SIG-M5 treated with dmso at 0.1 percent for 504 hours (cell line): ENCODE measurements at regions not wholly inside any gene's neighbourhood (a gene's known extent, or its start where the extent isn't known, plus 50 kb on each side); places are given as distances from the start of the nearest gene placed in this dataset.
A peak's percentile ranks its signal among the peaks of the same experiment; 100 is the strongest.
"Not testable (repeated sequence)": the region's sequence is repeated elsewhere in the genome, so short reads cannot be mapped to it uniquely, and the experiment has no call there.

ENCODE experiments used
- DNase-seq: peaks from one replicate; lab custom pipeline; 2025; ENCODE audit not compliant: unreplicated experiment; lab: John Stamatoyannopoulos, UW

DNA sequence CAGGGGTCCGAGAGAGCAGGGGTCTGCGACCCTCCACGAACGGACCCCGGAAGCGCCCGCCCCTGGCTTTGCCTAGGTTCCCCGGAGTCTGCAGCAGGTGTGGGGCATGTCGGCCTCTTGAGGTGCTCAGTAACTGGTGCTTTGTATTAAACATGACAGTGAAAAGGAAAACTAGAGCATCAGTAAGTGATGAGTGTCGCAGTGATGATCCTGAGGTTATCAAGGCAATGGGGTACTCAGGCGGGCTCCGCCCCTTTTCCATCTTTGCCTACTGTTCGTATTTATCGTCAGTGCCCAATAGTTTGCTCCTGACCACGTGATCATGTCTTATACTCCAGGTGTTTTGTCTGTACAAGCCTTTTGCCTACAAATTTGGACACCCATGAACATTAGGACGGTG lies 262.4 kb downstream of the ZNF37A start:
- DNase-seq = not testable (repeated sequence)

DNA sequence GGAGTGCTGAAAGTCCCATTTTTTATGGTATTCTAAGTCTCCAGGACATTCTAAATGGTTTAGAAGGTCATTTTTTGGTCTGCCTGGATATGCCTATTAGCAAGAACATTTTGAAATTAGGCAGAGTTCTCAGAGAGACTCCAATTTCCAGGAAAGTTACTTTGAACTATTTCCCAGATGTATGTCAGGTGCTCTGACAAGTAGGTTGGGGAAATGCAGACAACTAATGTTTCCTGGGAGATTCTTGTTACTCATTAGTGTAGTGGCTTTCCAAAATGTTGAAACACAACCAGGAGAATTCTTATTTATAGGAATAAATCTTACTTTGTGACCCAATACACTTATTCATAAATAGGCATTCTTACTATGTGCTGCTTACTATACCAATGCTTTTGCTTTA lies 268.4 kb downstream of the ZNF37A start:
- DNase-seq = not testable (repeated sequence)

DNA sequence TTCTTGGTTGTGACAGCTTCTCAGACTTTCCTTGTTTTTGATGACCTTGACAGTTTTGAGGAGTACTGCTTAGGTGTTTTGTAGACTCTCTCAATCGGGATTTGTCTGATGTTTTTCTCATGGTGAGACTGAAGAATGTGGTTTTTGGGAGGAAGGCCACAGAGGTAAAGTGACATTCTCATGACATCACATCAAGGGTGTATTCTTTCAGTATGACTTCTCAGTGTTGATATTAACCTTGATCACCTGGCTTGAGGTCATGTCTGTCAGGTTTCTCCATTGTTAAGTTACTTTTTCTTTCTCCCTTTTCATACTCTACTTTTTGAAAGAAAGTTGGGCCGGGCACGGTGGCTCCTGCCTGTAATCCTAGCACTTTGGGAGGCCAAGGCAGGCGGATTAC lies 269.9 kb downstream of the ZNF37A start:
- not testable (repeated sequence) for DNase-seq

DNA sequence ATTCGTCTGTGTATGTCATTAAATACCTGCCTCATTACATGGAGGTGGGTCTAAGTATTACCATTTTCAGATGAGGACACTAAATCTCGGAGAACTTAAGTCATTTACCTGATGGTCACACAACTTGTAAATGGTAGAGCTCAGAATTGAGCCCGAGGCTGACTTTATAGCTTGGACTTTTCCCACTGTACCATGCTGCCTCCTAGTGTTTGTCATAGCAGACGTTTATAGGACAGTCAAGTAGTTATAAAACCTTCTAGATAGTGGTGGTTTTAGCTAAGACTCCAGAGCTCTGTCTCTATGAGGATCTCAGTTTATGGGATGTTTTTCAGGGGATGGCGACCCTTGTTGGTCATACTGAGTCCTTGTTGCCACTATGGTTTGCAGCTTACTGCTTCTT lies 271.8 kb downstream of the ZNF37A start:
- DNase-seq = peak; percentile 6

DNA sequence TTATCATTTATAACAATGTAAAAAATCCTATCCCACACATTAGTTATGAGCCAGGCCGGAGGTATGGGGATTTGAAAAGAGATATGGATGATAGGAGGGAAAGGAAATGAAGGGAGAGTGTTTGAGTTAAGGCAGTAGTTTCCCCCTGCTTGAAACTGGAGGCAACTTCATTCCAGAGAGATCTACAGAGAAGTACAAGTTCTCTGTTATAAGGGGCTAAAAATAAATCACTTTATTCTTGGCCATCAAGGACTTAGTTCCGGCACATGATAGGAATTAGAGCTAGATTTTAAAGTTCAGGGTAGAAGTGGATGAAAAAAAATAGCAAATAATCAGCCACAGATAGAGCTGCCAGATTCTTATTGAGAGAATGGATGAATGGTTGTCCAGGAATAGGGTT lies 289.7 kb downstream of the ZNF37A start:
- DNase-seq = not testable (repeated sequence)

DNA sequence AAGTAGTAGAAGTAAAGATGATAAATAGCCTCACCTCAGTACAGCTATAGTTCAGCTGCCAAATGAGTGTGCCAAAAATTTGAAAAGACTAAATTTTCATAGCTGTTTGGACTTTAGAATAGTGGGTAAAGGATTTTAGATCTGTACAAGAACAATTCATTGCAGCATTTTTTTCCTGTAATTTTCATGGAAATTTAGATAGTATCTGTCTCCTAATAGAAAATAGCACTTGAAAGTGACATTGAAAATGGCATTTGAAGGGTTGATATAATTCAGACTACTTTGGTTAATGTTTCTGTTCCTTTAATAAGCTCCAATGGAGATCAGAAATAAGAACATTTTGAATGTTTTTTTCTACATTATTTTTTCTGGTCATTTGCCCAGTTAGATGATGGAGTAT lies 292.7 kb downstream of the ZNF37A start:
- not testable (repeated sequence) for DNase-seq

DNA sequence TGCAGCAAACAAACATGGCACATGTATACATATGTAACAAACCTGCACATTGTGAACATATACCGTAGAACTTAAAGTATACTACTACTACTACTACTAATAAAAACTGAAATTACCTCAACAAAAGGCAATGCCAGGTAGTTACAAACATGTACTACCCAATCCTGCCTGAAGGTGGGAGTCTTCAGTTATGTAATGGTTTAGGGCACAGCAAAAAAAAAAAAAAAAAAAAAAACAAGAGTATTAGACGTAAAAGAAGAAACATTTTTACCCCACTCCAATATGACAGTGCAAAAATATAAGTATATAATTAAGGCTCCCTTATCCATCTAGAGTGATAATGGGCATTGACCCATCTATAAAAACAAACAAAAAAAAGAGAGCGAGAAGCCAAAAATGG lies 296.6 kb downstream of the ZNF37A start:
- not testable (repeated sequence) for DNase-seq

DNA sequence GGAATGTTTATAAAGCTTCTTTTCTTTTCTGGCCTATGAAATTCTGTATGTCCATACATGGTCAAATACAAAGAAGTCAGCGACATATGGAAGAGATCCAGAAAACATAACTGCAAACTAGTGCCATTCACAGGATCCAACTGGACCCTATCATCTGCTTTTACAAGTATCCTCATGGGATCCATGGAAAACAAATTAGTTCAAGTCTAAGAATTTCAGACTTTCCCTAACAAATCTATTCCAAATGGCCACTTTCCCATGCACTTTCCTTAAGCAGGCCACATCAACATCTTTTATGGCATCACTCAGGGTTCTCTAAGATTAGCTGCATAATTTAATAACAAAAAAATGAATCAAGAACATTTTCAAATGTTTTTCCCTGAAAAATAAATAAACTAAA lies 301.3 kb downstream of the ZNF37A start:
- DNase-seq = not testable (repeated sequence)

DNA sequence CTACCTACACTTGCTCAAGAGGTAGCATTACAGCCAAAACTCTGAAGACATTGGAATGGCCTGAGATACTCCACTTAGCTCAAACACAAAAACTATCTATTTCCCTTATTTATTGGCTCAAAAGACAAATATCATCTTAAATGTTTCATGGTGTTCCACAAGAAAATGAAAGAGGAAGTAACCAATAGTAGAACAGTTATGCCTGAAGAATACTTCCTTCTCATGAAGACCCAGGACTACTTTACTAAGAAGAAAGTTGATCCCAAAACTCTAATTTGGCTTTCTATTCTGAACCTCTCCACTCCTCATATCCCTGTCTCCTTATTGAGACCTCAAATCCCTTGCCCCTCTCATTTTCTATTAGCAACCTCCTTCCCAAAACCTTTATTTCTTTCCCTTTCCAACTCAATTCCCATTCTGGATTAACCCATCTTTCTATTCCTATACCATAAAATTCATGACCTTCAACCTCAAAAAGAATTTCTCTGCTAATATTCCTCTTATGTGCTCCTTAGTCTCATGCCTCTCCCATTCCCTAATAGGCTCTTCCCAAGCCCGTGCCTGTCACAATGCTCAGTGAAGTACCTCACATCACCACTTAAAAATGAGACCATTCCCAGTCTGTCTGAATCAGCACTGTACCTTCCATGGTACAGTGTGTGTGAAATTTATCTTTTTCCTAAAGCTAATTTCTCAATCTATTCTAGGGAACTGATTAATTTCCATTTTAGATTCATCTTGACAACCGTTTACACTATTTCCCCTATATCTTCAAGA lies 302.2 kb downstream of the ZNF37A start:
- peak; percentile 7 for DNase-seq

DNA sequence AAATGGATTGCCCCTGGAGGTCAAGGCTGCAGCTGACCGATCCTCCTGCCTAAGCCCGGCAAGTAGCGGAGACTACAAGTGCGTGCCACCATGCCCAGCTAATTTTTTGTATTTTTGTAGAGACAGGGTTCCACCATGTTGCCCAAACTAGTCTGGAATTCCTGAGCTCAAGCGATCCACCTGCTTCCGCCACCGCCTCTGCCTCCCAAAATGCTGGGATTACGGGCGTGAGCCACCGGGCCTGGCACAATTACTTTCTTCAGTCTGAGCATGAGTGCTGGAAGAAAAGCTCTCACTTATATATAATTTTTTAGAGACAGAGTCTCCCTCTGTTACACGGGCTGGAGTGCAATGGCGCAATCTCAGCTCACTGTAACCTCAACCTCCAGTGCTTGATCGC lies 307.4 kb downstream of the ZNF37A start:
- not testable (repeated sequence) for DNase-seq

DNA sequence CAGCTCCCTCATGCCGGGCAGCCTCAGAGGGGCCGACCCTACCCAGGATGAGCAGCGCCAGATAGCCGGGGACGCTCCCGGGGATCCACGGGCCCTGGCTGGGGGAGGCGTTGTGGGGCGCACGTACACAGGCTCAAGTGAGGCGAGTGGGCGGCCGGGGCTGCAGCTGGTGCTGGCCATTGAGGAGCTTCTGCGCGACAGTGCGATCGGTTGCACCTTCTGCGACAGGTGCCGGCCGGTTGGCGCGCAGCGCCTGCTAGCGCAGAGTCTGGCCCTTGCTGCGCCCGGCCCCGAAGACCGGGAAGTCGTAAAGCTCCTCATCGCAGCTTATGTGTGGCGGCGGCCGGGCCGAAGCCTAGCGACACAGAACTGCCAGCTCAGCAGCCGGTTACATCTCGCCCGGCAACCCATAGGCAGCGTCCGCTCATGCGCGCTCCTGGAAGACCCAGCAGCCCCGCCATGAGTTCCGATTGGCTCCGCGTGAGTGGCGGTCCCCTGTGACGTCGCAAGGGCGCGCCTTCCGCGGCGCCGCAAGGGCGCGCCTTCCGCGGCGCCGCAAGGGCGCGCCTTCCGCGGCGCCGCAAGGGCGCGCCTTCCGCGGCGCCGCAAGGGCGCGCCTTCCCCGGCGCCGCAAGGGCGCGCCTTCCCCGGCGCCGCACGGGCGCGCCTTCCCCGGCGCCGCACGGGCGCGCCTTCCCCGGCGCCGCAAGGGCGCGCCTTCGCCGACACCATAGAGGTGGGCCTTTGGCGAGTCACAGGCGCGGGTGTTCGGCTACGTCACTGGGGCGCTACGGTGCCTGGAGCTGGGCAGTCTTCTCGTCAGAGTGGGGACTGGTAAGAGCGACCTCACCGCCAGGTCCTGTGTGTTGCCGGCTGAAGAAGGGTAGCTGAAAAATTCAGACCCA lies 308.6 kb downstream of the ZNF37A start:
- DNase-seq = peak; percentile 80

DNA sequence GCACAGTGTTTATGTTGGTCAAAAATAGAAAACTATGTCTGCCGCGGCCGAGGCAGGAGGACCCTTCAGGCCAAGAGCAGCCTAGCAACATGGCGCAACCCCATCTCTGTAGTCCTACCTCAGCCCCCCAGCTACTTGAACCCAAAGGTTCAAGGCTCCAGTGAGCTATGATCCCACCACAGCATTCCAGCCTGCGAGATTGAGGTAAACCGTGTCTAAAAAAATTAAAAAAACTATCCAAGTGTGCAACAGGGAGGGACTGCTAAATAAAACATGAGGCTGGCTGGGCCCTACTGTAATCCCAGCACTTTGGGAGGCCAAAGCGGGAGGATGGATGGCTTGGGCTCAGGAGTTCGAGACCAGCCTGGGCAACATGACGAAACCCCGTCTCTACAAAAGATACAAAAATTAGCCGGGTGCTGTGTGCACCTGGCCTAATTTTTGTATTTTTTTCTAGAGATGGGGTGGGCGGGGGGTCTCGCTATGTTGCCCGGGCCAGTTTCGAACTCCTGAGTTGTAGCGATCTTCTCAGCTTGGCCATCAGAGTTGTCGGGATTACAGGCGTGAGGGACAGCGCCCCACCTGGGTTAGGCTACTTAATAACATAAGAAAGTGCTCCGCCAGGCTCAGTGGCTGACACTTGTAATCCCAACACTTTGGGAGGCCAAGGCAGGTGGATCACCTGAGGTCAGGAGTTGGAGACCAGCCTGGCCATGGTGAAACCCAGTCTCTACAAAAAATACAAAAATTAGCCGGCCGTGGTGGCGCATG lies 309.4 kb downstream of the ZNF37A start:
- not testable (repeated sequence) for DNase-seq

DNA sequence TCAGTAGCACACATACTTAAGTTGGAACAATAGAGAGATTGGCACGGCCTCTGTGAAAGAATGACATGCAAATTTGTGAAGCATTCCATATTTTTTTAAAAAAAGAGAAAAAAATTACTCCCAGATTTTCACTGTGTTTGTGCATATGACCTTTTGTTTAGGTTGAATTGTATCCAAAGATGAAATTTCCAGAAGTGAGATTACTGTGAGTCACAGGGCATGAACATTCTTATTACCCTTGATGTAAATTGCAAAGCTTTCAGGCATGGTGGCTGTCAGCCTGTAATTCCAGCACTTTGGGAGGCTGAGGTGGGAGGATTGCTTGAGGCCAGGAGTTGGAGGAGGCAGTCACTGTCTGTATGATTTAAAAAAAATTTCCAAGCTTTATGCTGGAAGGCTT lies 329.5 kb downstream of the ZNF37A start:
- not testable (repeated sequence) for DNase-seq

DNA sequence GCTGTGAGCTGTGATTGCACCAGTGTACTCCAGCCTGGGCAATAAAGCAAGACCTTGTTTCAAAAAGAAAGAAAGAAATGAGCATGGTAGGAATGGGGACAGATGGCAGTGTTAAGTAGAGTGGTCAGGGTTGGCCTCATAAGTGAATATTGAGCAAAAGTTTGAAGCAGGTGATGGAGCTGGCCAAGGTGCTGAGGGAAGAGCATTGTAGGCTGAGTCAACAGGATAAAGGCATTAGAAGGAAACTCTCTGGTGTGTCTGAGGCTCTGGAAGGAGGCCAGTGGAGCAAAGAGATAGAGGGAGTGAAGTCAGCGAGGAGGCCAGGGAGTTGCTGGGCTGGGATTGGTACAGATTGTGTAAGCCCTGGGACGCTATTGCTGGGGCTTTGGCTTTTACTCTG lies 336.1 kb downstream of the ZNF37A start:
- DNase-seq = not testable (repeated sequence)

DNA sequence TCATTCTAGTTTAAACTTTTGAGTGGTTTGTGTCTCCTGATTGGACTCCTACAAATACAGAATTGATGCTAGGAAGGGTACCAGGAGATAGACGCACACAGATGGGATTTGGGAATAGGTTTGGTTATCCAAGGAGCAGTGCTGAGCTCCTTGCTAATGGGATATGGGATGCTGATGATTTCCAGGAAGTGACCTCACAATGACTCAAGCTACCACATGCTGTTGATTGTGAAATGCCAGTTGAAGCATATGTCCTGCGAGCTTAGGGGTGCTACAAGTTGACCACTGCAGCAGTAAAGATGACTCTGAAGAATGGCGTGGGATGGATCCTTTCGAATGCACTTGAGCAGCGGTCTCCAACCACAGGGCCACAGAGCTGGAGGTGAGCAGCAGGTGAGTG lies 343.2 kb downstream of the ZNF37A start:
- DNase-seq = not testable (repeated sequence)

DNA sequence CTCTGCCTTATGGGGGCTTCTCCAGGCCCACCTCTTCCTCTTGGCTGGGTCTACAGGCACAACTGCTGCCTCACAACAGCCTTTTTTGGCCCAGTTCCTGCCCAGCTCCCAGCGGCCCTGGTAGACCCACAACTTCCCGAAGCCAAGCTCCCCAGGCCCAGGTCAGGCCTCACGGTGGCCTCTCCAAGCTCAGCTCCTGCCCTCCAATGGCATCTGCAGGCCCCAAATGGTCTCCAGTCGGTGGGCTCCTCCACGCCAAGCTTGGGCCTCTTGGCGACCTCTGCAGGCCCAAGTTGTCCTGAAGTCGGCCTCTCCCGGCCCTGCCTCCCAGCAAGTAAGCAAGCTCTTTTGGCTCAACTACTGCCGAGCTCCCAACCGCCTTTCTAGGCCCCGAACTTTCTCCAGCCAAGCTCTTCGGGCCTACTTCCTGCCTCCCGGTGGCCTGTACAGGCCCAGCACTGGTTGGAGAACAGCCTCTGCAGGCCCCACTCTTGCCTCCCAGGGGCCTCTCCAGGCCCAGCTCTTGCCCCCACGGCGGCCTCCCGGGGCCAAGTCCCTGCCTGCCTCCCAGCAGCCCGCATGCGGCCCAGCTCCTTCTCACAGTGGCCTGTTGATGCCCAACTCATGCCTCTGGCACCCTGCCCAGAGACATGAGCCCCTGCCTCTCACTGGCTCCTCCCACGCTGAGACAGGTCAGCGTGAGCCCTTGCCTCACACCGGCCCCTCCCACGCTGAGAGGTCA lies 354.6 kb downstream of the ZNF37A start:
- not testable (repeated sequence) for DNase-seq

DNA sequence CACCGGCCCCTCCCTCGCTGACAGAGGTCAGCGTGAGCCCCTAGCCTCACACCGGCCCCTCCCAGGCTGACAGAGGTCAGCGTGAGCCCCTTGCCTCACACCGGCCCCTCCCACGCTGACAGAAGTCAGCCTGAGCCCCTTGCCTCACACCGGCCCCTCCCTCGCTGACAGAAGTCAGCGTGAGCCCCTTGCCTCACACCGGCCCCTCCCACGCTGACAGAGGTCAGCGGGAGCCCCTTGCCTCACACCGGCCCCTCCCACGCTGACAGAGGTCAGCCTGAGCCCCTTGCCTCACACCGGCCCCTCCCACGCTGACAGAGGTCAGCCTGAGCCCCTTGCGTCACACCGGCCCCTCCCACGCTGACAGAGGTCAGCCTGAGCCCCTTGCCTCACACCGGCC lies 355.5 kb downstream of the ZNF37A start:
- DNase-seq = not testable (repeated sequence)

DNA sequence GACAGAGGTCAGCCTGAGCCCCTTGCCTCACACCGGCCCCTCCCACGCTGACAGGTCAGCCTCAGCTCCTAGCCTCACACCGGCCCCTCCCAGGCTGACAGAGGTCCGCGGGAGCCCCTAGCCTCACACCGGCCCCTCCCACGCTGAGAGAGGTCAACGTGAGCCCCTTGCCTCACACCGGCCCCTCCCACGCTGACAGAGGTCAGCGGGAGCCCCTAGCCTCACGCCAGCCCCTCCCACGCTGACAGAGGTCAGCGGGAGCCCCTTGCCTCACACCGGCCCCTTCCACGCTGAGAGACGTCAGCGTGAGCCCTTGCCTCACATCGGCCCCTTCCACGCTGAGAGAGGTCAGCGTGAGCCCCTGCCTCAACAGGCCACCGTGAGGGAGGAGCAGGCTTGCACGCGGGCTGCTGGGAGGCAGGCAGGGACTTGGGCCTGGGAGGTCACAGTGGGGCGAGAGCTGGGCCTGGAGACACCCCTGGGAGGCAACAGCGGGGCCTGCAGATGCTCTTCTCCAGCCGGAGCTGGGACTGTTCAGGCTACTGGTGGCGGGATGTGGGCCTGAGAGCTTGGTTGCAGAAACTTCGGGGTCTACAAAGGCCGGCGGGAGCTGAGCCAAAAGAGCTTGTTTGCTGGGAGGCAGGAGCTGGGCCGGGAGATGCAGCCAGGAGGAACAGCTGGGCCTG lies 356.4 kb downstream of the ZNF37A start:
- not testable (repeated sequence) for DNase-seq

DNA sequence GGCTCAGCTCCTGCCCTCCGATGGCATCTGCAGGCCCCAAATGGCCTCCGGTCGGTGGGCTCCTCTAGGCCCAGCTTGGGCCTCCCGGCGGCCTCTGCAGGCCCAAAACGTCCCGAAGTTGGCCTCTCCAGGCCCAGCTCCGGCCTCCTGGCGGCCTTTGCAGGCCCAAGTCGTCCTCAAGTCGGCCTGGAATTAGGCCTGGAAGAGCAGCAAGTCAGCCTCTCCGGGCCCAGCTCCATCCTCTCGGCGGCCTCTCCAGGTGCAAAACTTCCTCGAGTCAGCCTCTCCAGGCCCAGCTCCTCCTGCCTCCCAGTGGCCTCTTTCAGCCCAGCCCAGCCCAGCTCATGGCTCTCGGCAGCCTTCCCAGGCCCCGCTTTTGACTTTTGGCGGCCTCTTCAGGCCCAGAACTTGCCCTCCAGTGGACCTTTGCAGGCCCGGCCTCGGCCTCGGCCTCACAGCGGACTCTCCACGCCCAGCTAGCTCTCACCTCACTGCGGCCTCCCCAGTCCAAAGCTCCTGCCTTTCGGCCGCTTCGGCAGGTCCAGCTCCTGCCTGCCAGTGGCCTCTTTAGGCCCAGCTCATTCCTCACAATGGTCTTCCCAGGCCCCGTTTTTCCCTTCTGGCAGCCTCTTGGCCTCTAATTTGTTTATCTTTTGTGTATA lies 357.3 kb downstream of the ZNF37A start:
- DNase-seq = not testable (repeated sequence)
